HUES6 (cell line): ENCODE measurements at regions not wholly inside any gene's neighbourhood (a gene's known extent, or its start where the extent isn't known, plus 50 kb on each side); places are given as distances from the start of the nearest gene placed in this dataset.

Experiments
- H3K27ac ChIP-seq: 2 replicates; pipeline ENCODE4 v1.7.0; 2013; ENCODE audit warnings: low read depth, mild to moderate bottlenecking, low read length, inconsistent platforms
- H3K27me3 ChIP-seq: 2 replicates; pipeline ENCODE4 v1.6.1; 2013; ENCODE audit warnings: low read length; ENCODE audit not compliant: control insufficient read depth, insufficient read depth
- H3K36me3 ChIP-seq: 2 replicates; pipeline ENCODE4 v1.6.1; 2013; ENCODE audit warnings: low read length; ENCODE audit not compliant: control insufficient read depth, insufficient read depth
- H3K4me1 ChIP-seq: 2 replicates; pipeline ENCODE4 v1.6.1; 2013; ENCODE audit warnings: low read length; ENCODE audit not compliant: control insufficient read depth, insufficient read depth
- H3K4me3 ChIP-seq: 2 replicates; pipeline ENCODE4 v1.5.1; 2013; ENCODE audit warnings: low read depth, low read length
- H3K9ac ChIP-seq: one replicate; pipeline ENCODE4 v1.6.1; 2013; ENCODE audit warnings: mild to moderate bottlenecking, low read length
- H3K9me3 ChIP-seq: 2 replicates; pipeline ENCODE4 v1.6.1; 2013; ENCODE audit warnings: low read depth, low read length; ENCODE audit not compliant: control insufficient read depth, insufficient read depth

DNA sequence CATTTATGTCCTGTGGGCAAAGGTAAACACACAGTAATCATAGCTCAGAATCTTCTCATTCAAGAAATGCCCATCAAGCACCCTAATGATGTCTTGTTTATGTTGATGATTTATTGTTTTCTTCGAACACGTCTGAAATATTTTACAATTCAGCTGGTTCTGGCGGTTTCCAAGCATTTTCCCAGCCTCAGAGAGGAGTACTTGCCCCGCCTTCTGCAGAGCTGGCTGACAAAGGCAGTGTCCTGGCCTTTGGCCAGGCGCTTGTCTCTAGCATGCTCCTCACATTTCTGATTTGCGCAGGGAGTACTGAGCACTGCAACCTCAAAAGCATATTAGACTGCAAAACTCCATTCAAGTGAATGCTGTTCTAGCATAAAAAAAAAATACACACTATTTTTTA lies 314.2 kb upstream of the GNAI1 start:
- H3K36me3 ChIP-seq, result no peaks in the 10 kb centered on the region
- no peak overlapping the region for H3K9ac ChIP-seq
- no peaks in the 10 kb centered on the region for H3K9me3 ChIP-seq
- H3K4me1 ChIP-seq, result no peaks in the 10 kb centered on the region
- H3K27ac ChIP-seq, result no peak overlapping the region
- H3K27me3 ChIP-seq, result no peaks in the 10 kb centered on the region
- H3K4me3 ChIP-seq, result no peak overlapping the region

DNA sequence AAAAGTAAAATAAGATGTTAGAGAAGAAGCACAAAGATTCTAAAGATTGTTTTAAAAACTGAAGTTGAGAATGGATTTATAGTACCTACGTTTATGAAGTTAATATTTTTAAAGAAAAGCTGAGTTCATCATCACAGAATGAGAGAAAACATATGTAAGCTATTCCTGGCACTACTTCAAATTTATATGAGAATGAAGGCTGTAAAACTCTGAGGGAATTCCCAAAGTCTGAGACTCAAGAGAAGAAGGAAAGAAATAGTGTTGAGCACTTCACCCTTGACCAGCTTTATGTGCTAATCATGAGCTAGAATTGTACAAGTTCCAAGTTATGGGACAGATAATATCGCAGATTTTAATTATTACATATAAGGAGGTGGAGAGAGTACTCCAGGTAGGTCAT lies 323.7 kb upstream of the GNAI1 start:
- Histone ChIP-seq H3K9ac (no peak overlapping the region), H3K4me1 (no peaks in the 10 kb centered on the region), H3K27ac (no peak overlapping the region), H3K27me3 (no peaks in the 10 kb centered on the region), H3K36me3 (no peaks in the 10 kb centered on the region), H3K4me3 (no peak overlapping the region), H3K9me3 (no peaks in the 10 kb centered on the region)

DNA sequence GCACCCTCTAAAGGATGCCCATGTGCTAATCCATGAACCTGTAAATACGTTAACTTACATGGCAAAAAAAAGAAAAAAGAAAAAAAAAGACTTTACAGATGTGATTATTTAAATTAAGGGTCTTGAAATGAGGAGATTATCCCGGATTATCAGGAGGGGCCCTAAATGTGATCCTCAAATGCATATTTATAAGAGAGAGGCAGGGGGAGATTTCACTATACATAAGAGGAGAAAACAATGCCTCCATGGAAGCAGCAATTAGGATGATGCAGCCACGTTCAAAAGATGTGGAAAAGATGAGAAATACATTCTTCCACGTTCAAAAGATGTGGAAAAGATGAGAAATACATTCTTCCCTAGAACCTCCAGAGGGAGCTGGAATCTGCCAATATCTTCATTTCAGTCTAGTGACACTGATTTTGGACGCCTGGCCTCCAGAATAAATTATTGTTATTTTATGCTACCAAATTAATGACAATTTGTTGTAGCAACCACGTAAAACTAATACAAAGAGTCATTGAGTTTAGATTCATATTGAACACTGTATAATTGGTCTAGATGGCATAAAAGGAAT lies 328.4 kb upstream of the GNAI1 start:
- H3K27ac ChIP-seq, result no peak overlapping the region
- H3K27me3 ChIP-seq, result no peaks in the 10 kb centered on the region
- H3K9me3 ChIP-seq, result no peaks in the 10 kb centered on the region
- H3K4me3 ChIP-seq, result no peak overlapping the region
- no peak overlapping the region for H3K9ac ChIP-seq
- no peaks in the 10 kb centered on the region for H3K36me3 ChIP-seq
- no peaks in the 10 kb centered on the region for H3K4me1 ChIP-seq

GRCh38 chr7:79790656-79791262 lies 337.3 kb upstream of the MAGI2 start:
- no peak overlapping the region for H3K4me3 ChIP-seq
- H3K9me3 ChIP-seq, result no peaks in the 10 kb centered on the region
- H3K27ac ChIP-seq, result no peak overlapping the region
- no peaks in the 10 kb centered on the region for H3K4me1 ChIP-seq
- no peaks in the 10 kb centered on the region for H3K36me3 ChIP-seq
- no peak overlapping the region for H3K9ac ChIP-seq
- H3K27me3 ChIP-seq, result no peaks in the 10 kb centered on the region

DNA sequence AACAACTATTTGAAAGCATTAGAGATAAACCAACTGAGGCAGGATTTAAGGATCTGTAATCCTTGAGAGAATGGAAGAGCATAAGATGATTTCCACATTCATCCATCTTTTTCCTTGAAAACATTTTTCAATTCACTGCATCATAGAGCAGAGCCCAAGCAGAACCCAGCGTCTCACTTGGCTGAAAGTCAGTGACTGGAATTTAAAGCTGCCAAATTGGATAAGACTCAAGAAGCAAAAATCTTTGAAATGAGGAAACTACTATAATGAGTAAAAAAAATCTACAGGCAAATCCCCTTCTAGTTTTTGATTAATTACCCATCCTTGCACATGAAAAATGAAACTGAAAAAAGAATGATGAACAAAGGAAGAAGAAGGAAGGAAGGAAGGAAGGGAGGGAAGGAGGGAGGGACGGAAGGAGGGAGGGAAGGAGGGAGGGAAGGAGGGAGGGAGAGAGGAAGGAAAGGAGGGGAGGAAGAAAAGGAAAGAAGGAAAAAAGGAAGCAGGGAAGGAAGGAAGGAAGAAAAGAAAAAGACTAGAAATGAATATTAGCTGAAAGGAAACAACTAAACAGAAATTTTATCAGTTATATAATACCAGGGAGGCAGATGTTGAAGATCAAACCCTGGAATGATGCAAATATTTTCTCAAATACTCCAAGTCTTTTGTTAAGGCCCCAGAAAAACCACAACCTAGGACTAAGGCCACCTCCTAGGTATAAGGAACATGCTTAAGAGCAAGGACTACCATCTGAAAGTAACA lies 336.3 kb upstream of the MAGI2 start:
- H3K4me1 ChIP-seq, result no peaks in the 10 kb centered on the region
- H3K27ac ChIP-seq, result no peak overlapping the region
- no peak overlapping the region for H3K9ac ChIP-seq
- no peaks in the 10 kb centered on the region for H3K27me3 ChIP-seq
- H3K9me3 ChIP-seq, result no peaks in the 10 kb centered on the region
- H3K4me3 ChIP-seq, result no peak overlapping the region
- no peaks in the 10 kb centered on the region for H3K36me3 ChIP-seq

GRCh38 chr7:79787623-79788022 lies 334.2 kb upstream of the MAGI2 start:
- Histone ChIP-seq H3K27me3 (no peaks in the 10 kb centered on the region), H3K9ac (no peak overlapping the region), H3K27ac (no peak overlapping the region), H3K4me1 (no peaks in the 10 kb centered on the region), H3K36me3 (no peaks in the 10 kb centered on the region), H3K4me3 (no peak overlapping the region), H3K9me3 (no peaks in the 10 kb centered on the region)

GRCh38 chr7:79787096-79787495 lies 333.6 kb upstream of the MAGI2 start:
- H3K9ac ChIP-seq, result no peak overlapping the region
- H3K27me3 ChIP-seq, result no peaks in the 10 kb centered on the region
- H3K27ac ChIP-seq, result no peak overlapping the region
- no peaks in the 10 kb centered on the region for H3K4me1 ChIP-seq
- no peak overlapping the region for H3K4me3 ChIP-seq
- no peaks in the 10 kb centered on the region for H3K9me3 ChIP-seq
- H3K36me3 ChIP-seq, result no peaks in the 10 kb centered on the region

DNA sequence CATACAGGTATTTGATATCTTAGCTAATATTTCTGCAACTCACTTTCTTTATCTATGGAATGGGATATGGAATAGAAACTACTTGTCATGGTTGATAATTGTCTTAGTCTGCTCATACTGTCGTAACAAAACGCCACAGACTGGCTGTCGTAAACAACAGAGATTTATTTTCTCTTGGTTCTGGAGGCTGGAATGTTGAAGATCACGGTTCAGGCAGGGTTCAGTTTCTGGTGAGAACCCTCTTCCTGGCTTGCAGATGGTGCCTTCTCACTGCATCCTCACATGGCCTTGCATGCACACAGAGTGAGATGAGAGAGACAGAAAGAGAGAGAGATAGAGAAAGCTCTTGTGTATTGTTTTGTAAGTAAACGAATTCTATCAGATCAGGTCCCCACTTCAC lies 332.7 kb upstream of the MAGI2 start:
- H3K27me3 ChIP-seq, result no peaks in the 10 kb centered on the region
- H3K4me3 ChIP-seq, result no peak overlapping the region
- H3K36me3 ChIP-seq, result no peaks in the 10 kb centered on the region

DNA sequence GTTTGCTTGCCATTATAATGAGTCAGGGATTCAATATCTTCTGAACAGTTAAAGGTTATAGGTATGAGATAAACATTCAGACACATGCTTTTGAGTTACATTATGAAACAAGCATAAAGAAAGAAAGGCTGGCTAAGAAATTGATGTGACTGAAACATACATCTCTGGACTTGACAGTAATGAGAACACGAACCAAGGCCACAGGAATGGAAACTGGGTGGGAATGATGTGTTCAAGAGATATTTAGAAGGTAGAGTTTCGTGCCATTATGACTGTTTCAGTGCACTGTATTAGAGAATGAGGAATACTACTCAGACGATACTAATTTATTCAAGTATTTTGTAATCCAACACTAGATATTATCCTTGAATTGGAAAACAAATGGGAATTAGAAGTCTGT lies 332.1 kb upstream of the MAGI2 start:
- Histone ChIP-seq H3K36me3 (no peaks in the 10 kb centered on the region), H3K9me3 (no peaks in the 10 kb centered on the region), H3K27me3 (no peaks in the 10 kb centered on the region), H3K9ac (no peak overlapping the region), H3K4me1 (no peaks in the 10 kb centered on the region), H3K4me3 (no peak overlapping the region), H3K27ac (no peak overlapping the region)

More for the DNA sequence above, 332.7 kb upstream of the MAGI2 start:
- H3K27ac ChIP-seq, result no peak overlapping the region
- no peaks in the 10 kb centered on the region for H3K9me3 ChIP-seq
- no peaks in the 10 kb centered on the region for H3K4me1 ChIP-seq
- H3K9ac ChIP-seq, result no peak overlapping the region

GRCh38 chr7:79782906-79783305 lies 329.4 kb upstream of the MAGI2 start:
- Histone ChIP-seq H3K4me3 (no peak overlapping the region), H3K9ac (no peak overlapping the region), H3K4me1 (no peaks in the 10 kb centered on the region), H3K27ac (no peak overlapping the region), H3K27me3 (no peaks in the 10 kb centered on the region), H3K9me3 (no peaks in the 10 kb centered on the region), H3K36me3 (no peaks in the 10 kb centered on the region)

- Histone ChIP-seq H3K9ac (no peak overlapping the region), H3K36me3 (no peaks in the 10 kb centered on the region), H3K27ac (no peak overlapping the region), H3K27me3 (no peaks in the 10 kb centered on the region), H3K4me1 (no peaks in the 10 kb centered on the region), H3K9me3 (no peaks in the 10 kb centered on the region), H3K4me3 (no peak overlapping the region)
Observed at GRCh38 chr7:79782256-79782655, 328.8 kb upstream of the MAGI2 start.
